ENCODE measurements at regions not wholly inside any gene's neighbourhood (a gene's known extent, or its start where the extent isn't known, plus 50 kb on each side); places are given as distances from the start of the nearest gene placed in this dataset.

- FAIRE-seq: no peak
- no peaks in the 10 kb centered on the region for H3K27me3 ChIP-seq (ENCODE audit: control insufficient read depth, insufficient read depth, low read length)
- H3K9me3 ChIP-seq (ENCODE audit: control insufficient read depth in 2 of 3, insufficient read depth in 1 of 3, low read length in 3 of 3): no peaks in the 10 kb centered on the region
- H3K4me1 ChIP-seq (ENCODE audit: control insufficient read depth in 2 of 3, insufficient read depth in 2 of 3, low read depth in 1 of 3, low read length in 3 of 3): peaks cover 0 to 8% (median 4%) of the 10 kb centered on the region in 3 donors
- DNase-seq: no peak
- H3K27ac ChIP-seq (ENCODE audit: low read depth in 2 of 2, low read length in 2 of 2): no peak overlapping the region
- H3K36me3 ChIP-seq (ENCODE audit: control insufficient read depth in 2 of 3, insufficient read depth in 3 of 3, low read length in 3 of 3): no peaks in the 10 kb centered on the region
- no peak overlapping the region for H3K4me3 ChIP-seq (ENCODE audit: low read length in 3 of 3)
- intact Hi-C loops (cut with DNase I): no loop called here
- TF ChIP-seq CTCF (IDR thresholded peaks at IDR 0.05; ENCODE audit: borderline replicate concordance, extremely low read depth, insufficient read depth): no peak
- H3K9ac ChIP-seq (ENCODE audit: low read length in 3 of 3): no peak overlapping the region
Observed at GRCh38 chr12:93022603-93023340, 93.7 kb upstream of the EEA1 start.

GRCh38 chr12:93025145-93026103, 96.3 kb upstream of the EEA1 start:
- intact Hi-C loops (cut with DNase I): no loop called here
- H3K9ac ChIP-seq (ENCODE audit: low read length in 3 of 3): no peak overlapping the region
- DNase-seq (peak in 2 of 5 donors; percentile 62 to 72), FAIRE-seq (no peak)
- peak; percentile 49 for TF ChIP-seq CTCF (IDR thresholded peaks at IDR 0.05; ENCODE audit: borderline replicate concordance, extremely low read depth, insufficient read depth)
- no peaks in the 10 kb centered on the region for H3K36me3 ChIP-seq (ENCODE audit: control insufficient read depth in 2 of 3, insufficient read depth in 3 of 3, low read length in 3 of 3)
- no peaks in the 10 kb centered on the region for H3K4me1 ChIP-seq (ENCODE audit: control insufficient read depth in 2 of 3, insufficient read depth in 2 of 3, low read depth in 1 of 3, low read length in 3 of 3)
- no peak overlapping the region for H3K27ac ChIP-seq (ENCODE audit: low read depth in 2 of 2, low read length in 2 of 2)
- no peaks in the 10 kb centered on the region for H3K9me3 ChIP-seq (ENCODE audit: control insufficient read depth in 2 of 3, insufficient read depth in 1 of 3, low read length in 3 of 3)
- no peaks in the 10 kb centered on the region for H3K27me3 ChIP-seq (ENCODE audit: control insufficient read depth, insufficient read depth, low read length)
- H3K4me3 ChIP-seq (ENCODE audit: low read length in 3 of 3): no peak overlapping the region

GRCh38 chr12:93027041-93027440, 97.9 kb upstream of the EEA1 start:
- TF ChIP-seq CTCF (IDR thresholded peaks at IDR 0.05; ENCODE audit: borderline replicate concordance, extremely low read depth, insufficient read depth): no peak
- Histone ChIP-seq H3K9me3 (ENCODE audit: control insufficient read depth in 2 of 3, insufficient read depth in 1 of 3, low read length in 3 of 3) (no peaks in the 10 kb centered on the region), H3K4me1 (ENCODE audit: control insufficient read depth in 2 of 3, insufficient read depth in 2 of 3, low read depth in 1 of 3, low read length in 3 of 3) (no peaks in the 10 kb centered on the region), H3K27me3 (ENCODE audit: control insufficient read depth, insufficient read depth, low read length) (no peaks in the 10 kb centered on the region), H3K4me3 (ENCODE audit: low read length in 3 of 3) (no peak overlapping the region), H3K36me3 (ENCODE audit: control insufficient read depth in 2 of 3, insufficient read depth in 3 of 3, low read length in 3 of 3) (no peaks in the 10 kb centered on the region), H3K27ac (ENCODE audit: low read depth in 2 of 2, low read length in 2 of 2) (no peak overlapping the region), H3K9ac (ENCODE audit: low read length in 3 of 3) (no peak overlapping the region)
- FAIRE-seq (no peak), DNase-seq (no peak)
- intact Hi-C loops (cut with DNase I): no loop called here

All from kidney (tissue), 13 donors.